Neural cell (in vitro differentiated cells): ENCODE measurements at regions not wholly inside any gene's neighbourhood (a gene's known extent, or its start where the extent isn't known, plus 50 kb on each side); places are given as distances from the start of the nearest gene placed in this dataset.

Experiments
- H2AFZ ChIP-seq: fragments of 200-600, 300-800 bp; sonication (generic), shearing (Covaris generic); 2 replicates; pipeline ENCODE4 v1.6.0; 2014; ENCODE audit warnings: low read depth, mild to moderate bottlenecking, antibody characterized with exemption, low read length, moderate library complexity
- H3F3A ChIP-seq: fragments of 200-600 bp; shearing (Covaris generic); 2 replicates; pipeline ENCODE4 v1.6.1; 2016; ENCODE audit warnings: mild to moderate bottlenecking, moderate library complexity, mixed read lengths, antibody characterized with exemption, low read length; ENCODE audit not compliant: insufficient read depth, poor library complexity, severe bottlenecking
- H3K27ac ChIP-seq: fragments of 200-600, 300-800 bp; sonication (generic), shearing (Covaris generic); 2 replicates; pipeline ENCODE4 v1.5.1; 2014; ENCODE audit warnings: mild to moderate bottlenecking, low read length, moderate library complexity
- H3K27me3 ChIP-seq: fragments of 300-800, 200-600 bp; sonication (generic), shearing (Covaris generic); 2 replicates; pipeline ENCODE4 v1.6.0; 2014; ENCODE audit warnings: mild to moderate bottlenecking, low read depth, low read length, moderate library complexity; ENCODE audit not compliant: insufficient read depth
- H3K36me3 ChIP-seq: fragments of 300-800, 200-600 bp; sonication (generic), shearing (Covaris generic); 2 replicates; pipeline ENCODE4 v1.5.1; 2014; ENCODE audit warnings: mild to moderate bottlenecking, antibody characterized with exemption, low read length, moderate library complexity; ENCODE audit not compliant: insufficient read depth
- H3K4me2 ChIP-seq: fragments of 300-800, 200-600 bp; sonication (generic), shearing (Covaris generic); 2 replicates; pipeline ENCODE4 v1.6.0; 2014; ENCODE audit warnings: mild to moderate bottlenecking, low read length
- H3K4me3 ChIP-seq: fragments of 300-800, 200-600 bp; sonication (generic), shearing (Covaris generic); 2 replicates; pipeline ENCODE4 v1.5.1; 2014; ENCODE audit warnings: mild to moderate bottlenecking, low read length, moderate library complexity
- H3K79me2 ChIP-seq: fragments of 200-600 bp; shearing (Covaris generic); replicated peaks from 2 replicates; pipeline ENCODE4 v1.6.0; 2014; ENCODE audit warnings: mild to moderate bottlenecking, low read length, moderate library complexity; ENCODE audit not compliant: insufficient read depth
- H3K9ac ChIP-seq: fragments of 300-800, 200-600 bp; sonication (generic), shearing (Covaris generic); 2 replicates; pipeline ENCODE4 v1.6.1; 2016; ENCODE audit warnings: mild to moderate bottlenecking, low read length, mixed read lengths
- H3K9me2 ChIP-seq: fragments of 200-600 bp; shearing (Covaris generic); 2 replicates; pipeline ENCODE4 v1.6.1; 2016; ENCODE audit warnings: mild to moderate bottlenecking, low read length, mixed read lengths; ENCODE audit not compliant: insufficient read depth
- H3K9me3 ChIP-seq: fragments of 200-600, 300-800 bp; sonication (generic), shearing (Covaris generic); 2 replicates; pipeline ENCODE4 v1.6.1; 2016; ENCODE audit warnings: mild to moderate bottlenecking, mixed run types, low read length, moderate library complexity, mixed read lengths
- H4K20me1 ChIP-seq: fragments of 200-600 bp; shearing (Covaris generic); 2 replicates; pipeline ENCODE4 v1.6.1; 2016; ENCODE audit warnings: mild to moderate bottlenecking, mixed run types; ENCODE audit not compliant: insufficient read depth
- EP300 ChIP-seq: fragments of 450-650 bp; conservative IDR thresholded peaks from 2 replicates; pipeline ENCODE4 v1.6.1; 2014; ENCODE audit warnings: antibody characterized with exemption, mild to moderate bottlenecking, moderate library complexity; ENCODE audit not compliant: poor library complexity, severe bottlenecking
- EZH2 ChIP-seq: fragments of 200-600, 300-800 bp; shearing (Covaris generic), sonication (generic); IDR thresholded peaks from 2 replicates; pipeline ENCODE4 v1.6.1; 2014; ENCODE audit warnings: antibody characterized with exemption, low read length, borderline replicate concordance, mild to moderate bottlenecking; ENCODE audit not compliant: insufficient read depth, poor library complexity, severe bottlenecking
- MXI1 ChIP-seq: fragments of 450-650 bp; conservative IDR thresholded peaks from 2 replicates; pipeline ENCODE4 v1.6.1; 2014; ENCODE audit warnings: antibody characterized with exemption, mild to moderate bottlenecking; ENCODE audit not compliant: poor library complexity, severe bottlenecking
- POLR2AphosphoS5 ChIP-seq: IDR thresholded peaks from 2 replicates; pipeline ENCODE4 v1.6.1; 2012
- RAD21 ChIP-seq: fragments of 450-650 bp; conservative IDR thresholded peaks from 2 replicates; pipeline ENCODE4 v1.6.1; 2014; ENCODE audit warnings: antibody characterized with exemption, mild to moderate bottlenecking, moderate library complexity
- SMC3 ChIP-seq: fragments of 450-650 bp; conservative IDR thresholded peaks from 2 replicates; pipeline ENCODE4 v1.6.1; 2014; ENCODE audit warnings: antibody characterized with exemption, mild to moderate bottlenecking, moderate library complexity; ENCODE audit not compliant: poor library complexity
- TAF1 ChIP-seq: IDR thresholded peaks from 2 replicates; pipeline ENCODE4 v1.6.1; 2012; ENCODE audit warnings: low read depth
- TF ChIP-seq, protein P1 (sequence below): fragments of 450-650 bp; IDR thresholded peaks from 2 replicates; pipeline ENCODE4 v1.5.1; 2014; ENCODE audit warnings: antibody characterized with exemption, mild to moderate bottlenecking, moderate library complexity; ENCODE audit not compliant: poor library complexity, severe bottlenecking
- TF ChIP-seq, protein P2 (sequence below): IDR thresholded peaks from 2 replicates; pipeline ENCODE4 v1.6.1; 2012; ENCODE audit warnings: borderline replicate concordance

DNA sequence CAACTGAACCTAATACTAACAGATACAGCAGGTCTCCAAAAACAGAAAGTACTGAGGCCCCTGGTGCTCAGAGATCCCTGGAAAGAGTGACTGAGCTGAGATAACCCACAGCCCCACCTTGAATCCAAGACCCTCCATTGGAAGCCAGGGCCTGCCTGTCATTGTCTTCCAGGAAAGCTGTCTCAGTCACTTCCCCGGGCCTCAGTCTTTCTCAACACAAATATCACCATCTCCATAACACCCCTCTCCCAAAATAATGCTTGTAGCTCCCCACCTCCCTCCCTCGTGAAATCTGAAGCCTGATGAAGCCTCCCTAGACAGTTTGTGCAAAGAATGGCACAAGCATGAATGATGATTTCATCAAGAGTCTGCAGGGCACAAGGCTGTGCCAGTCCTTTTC, 138.2 kb upstream of the LRFN2 start:
- no peak overlapping the region for H3K27ac ChIP-seq
- no peaks in the 10 kb centered on the region for H3K9me2 ChIP-seq
- no peaks in the 10 kb centered on the region for H3K79me2 ChIP-seq
- H3K36me3 ChIP-seq: no peaks in the 10 kb centered on the region
- H3K4me3 ChIP-seq: no peak overlapping the region
- H4K20me1 ChIP-seq: no peaks in the 10 kb centered on the region
- no peaks in the 10 kb centered on the region for H3F3A ChIP-seq
- no peak overlapping the region for H3K4me2 ChIP-seq
- no peak overlapping the region for H2AFZ ChIP-seq
- no peak for TF ChIP-seq SMC3
- TF ChIP-seq EP300: no peak
- TF ChIP-seq TAF1: no peak
- TF ChIP-seq, protein P1, sequence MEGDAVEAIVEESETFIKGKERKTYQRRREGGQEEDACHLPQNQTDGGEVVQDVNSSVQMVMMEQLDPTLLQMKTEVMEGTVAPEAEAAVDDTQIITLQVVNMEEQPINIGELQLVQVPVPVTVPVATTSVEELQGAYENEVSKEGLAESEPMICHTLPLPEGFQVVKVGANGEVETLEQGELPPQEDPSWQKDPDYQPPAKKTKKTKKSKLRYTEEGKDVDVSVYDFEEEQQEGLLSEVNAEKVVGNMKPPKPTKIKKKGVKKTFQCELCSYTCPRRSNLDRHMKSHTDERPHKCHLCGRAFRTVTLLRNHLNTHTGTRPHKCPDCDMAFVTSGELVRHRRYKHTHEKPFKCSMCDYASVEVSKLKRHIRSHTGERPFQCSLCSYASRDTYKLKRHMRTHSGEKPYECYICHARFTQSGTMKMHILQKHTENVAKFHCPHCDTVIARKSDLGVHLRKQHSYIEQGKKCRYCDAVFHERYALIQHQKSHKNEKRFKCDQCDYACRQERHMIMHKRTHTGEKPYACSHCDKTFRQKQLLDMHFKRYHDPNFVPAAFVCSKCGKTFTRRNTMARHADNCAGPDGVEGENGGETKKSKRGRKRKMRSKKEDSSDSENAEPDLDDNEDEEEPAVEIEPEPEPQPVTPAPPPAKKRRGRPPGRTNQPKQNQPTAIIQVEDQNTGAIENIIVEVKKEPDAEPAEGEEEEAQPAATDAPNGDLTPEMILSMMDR: no peak
- TF ChIP-seq, protein P2, sequence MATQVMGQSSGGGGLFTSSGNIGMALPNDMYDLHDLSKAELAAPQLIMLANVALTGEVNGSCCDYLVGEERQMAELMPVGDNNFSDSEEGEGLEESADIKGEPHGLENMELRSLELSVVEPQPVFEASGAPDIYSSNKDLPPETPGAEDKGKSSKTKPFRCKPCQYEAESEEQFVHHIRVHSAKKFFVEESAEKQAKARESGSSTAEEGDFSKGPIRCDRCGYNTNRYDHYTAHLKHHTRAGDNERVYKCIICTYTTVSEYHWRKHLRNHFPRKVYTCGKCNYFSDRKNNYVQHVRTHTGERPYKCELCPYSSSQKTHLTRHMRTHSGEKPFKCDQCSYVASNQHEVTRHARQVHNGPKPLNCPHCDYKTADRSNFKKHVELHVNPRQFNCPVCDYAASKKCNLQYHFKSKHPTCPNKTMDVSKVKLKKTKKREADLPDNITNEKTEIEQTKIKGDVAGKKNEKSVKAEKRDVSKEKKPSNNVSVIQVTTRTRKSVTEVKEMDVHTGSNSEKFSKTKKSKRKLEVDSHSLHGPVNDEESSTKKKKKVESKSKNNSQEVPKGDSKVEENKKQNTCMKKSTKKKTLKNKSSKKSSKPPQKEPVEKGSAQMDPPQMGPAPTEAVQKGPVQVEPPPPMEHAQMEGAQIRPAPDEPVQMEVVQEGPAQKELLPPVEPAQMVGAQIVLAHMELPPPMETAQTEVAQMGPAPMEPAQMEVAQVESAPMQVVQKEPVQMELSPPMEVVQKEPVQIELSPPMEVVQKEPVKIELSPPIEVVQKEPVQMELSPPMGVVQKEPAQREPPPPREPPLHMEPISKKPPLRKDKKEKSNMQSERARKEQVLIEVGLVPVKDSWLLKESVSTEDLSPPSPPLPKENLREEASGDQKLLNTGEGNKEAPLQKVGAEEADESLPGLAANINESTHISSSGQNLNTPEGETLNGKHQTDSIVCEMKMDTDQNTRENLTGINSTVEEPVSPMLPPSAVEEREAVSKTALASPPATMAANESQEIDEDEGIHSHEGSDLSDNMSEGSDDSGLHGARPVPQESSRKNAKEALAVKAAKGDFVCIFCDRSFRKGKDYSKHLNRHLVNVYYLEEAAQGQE: no peak
- no peak for TF ChIP-seq RAD21
- no peak for TF ChIP-seq MXI1
- no peak for TF ChIP-seq POLR2AphosphoS5
- TF ChIP-seq EZH2: no peak
- H3K9ac ChIP-seq: no peak overlapping the region
- no peaks in the 10 kb centered on the region for H3K9me3 ChIP-seq
- H3K27me3 ChIP-seq: no peaks in the 10 kb centered on the region

DNA sequence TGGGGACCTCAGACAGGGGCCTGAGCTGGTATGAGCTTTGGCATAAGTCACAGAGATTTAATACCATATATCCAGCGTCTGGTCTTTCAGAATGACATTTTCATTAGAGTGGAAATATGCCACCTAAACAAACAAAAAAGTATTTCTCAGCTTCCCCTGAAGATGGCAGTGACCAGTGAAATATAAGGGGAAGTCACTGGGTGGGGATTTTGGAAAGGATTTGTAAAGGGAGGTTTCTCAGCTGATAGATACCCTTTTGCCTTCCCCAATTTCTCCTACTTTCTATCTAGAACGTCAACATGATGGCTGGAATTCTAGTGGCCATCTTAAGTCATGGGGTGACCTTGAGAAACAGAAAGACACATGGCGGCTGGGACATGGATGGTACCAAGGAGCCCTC, 137.7 kb upstream of the LRFN2 start:
- H3K9me3 ChIP-seq: no peaks in the 10 kb centered on the region
- no peak overlapping the region for H2AFZ ChIP-seq
- no peak overlapping the region for H3K27ac ChIP-seq
- H3K4me3 ChIP-seq: no peak overlapping the region
- H3K27me3 ChIP-seq: no peaks in the 10 kb centered on the region
- H3K9ac ChIP-seq: no peak overlapping the region
- H4K20me1 ChIP-seq: no peaks in the 10 kb centered on the region
- no peaks in the 10 kb centered on the region for H3F3A ChIP-seq
- TF ChIP-seq EP300 (no peak), RAD21 (no peak), EZH2 (no peak), TAF1 (no peak)
- TF ChIP-seq, protein P2: no peak
- TF ChIP-seq, protein P1: no peak
- no peaks in the 10 kb centered on the region for H3K9me2 ChIP-seq
- H3K79me2 ChIP-seq: no peaks in the 10 kb centered on the region
- no peak overlapping the region for H3K4me2 ChIP-seq
- no peaks in the 10 kb centered on the region for H3K36me3 ChIP-seq
